ENCODE measurements at regions not wholly inside any gene's neighbourhood (a gene's known extent, or its start where the extent isn't known, plus 50 kb on each side); places are given as distances from the start of the nearest gene placed in this dataset.

- no peak for TF ChIP-seq TAF1 (IDR thresholded peaks at IDR 0.05; ENCODE audit: low read depth, low read length)
- TF ChIP-seq YY1 (IDR thresholded peaks at IDR 0.05; ENCODE audit: low read depth, low read length), result no peak
- TF ChIP-seq GTF2F1 (IDR thresholded peaks at IDR 0.05; ENCODE audit: borderline replicate concordance, low read depth, low read length), result no peak
- no peak for TF ChIP-seq CBX5 (IDR thresholded peaks at IDR 0.05; ENCODE audit: low read depth, low read length)
These were observed 701.5 kb downstream of the ZNF385D start (continued) for GRCh38 chr3:21049334-21050062.
